Right atrium auricular region (tissue), 2 donors: ENCODE measurements at regions not wholly inside any gene's neighbourhood (a gene's known extent, or its start where the extent isn't known, plus 50 kb on each side); places are given as distances from the start of the nearest gene placed in this dataset.

Experiments used
- DNase-seq: peaks from one replicate; pipeline ENCODE4 v3.0.0-alpha.2; 2019; ENCODE audit warnings: low spot score
- H3K27ac ChIP-seq, 2 donors: fragments of 200-600 bp; sonication (generic); 1 replicate in 1 of 2; 2 replicates in 1 of 2; pipeline ENCODE4 v1.5.1; 2016 to 2019
- H3K27me3 ChIP-seq, 2 donors: fragments of 200-600 bp; sonication (generic); one replicate each; pipeline versions ENCODE4 v1.5.1 to v1.6.0; 2017 to 2019
- H3K36me3 ChIP-seq: fragments of 200-600 bp; sonication (generic); one replicate; pipeline ENCODE4 v1.5.1; 2016
- H3K4me1 ChIP-seq, 2 donors: fragments of 200-600 bp; sonication (generic); one replicate each; pipeline versions ENCODE4 v1.5.1 to v1.6.0; 2017 to 2019
- H3K4me3 ChIP-seq, 2 donors: fragments of 200-600 bp; sonication (generic); 1 replicate in 1 of 2; 2 replicates in 1 of 2; pipeline ENCODE4 v1.5.1; 2017 to 2019; ENCODE audit warnings: mild to moderate bottlenecking in 1 of 2, moderate library complexity in 1 of 2
- H3K9me3 ChIP-seq, 2 donors: fragments of 200-600 bp; sonication (generic); one replicate each; pipeline ENCODE4 v1.5.1; 2019
- TF ChIP-seq, protein P1 (sequence below), 2 donors: fragments of 200-600 bp; sonication (generic); IDR thresholded peaks; one replicate each; pipeline ENCODE4 v1.5.1; 2019; ENCODE audit warnings: antibody characterized with exemption in 2 of 2

GRCh38 chr20:40540166-40540565 lies 148.9 kb downstream of the MAFB start:
- H3K27me3 ChIP-seq: no peaks in the 10 kb centered on the region
- DNase-seq: no peak
- no peak overlapping the region for H3K4me3 ChIP-seq
- H3K27ac ChIP-seq: no peak overlapping the region
- no peaks in the 10 kb centered on the region for H3K9me3 ChIP-seq
- TF ChIP-seq, protein P1, sequence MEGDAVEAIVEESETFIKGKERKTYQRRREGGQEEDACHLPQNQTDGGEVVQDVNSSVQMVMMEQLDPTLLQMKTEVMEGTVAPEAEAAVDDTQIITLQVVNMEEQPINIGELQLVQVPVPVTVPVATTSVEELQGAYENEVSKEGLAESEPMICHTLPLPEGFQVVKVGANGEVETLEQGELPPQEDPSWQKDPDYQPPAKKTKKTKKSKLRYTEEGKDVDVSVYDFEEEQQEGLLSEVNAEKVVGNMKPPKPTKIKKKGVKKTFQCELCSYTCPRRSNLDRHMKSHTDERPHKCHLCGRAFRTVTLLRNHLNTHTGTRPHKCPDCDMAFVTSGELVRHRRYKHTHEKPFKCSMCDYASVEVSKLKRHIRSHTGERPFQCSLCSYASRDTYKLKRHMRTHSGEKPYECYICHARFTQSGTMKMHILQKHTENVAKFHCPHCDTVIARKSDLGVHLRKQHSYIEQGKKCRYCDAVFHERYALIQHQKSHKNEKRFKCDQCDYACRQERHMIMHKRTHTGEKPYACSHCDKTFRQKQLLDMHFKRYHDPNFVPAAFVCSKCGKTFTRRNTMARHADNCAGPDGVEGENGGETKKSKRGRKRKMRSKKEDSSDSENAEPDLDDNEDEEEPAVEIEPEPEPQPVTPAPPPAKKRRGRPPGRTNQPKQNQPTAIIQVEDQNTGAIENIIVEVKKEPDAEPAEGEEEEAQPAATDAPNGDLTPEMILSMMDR (IDR thresholded peaks at IDR 0.05): no peak
- no peaks in the 10 kb centered on the region for H3K36me3 ChIP-seq
- H3K4me1 ChIP-seq: no peaks in the 10 kb centered on the region

DNA sequence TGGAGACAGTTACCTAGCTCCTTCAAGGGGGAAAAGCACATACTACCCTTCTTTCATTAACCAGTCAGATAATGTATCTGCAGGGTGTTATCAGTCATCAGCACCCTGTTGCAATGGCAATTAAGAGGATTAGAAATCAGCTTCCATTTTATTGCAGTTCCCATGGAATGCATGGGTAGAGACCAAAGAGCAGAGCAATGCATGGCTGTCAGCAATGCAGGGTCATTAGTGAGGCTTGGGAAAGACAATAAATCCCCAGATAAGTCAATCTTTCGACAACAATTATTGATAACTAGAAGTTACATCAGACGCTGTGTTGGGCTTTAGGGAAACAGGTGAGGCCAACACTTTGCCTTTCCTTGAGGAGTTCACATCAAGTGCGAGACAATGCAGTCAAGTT lies 150.9 kb downstream of the MAFB start:
- H3K36me3 ChIP-seq: no peaks in the 10 kb centered on the region
- TF ChIP-seq, protein P1 (IDR thresholded peaks at IDR 0.05): no peak
- no peak overlapping the region for H3K4me3 ChIP-seq
- H3K27me3 ChIP-seq: no peaks in the 10 kb centered on the region
- H3K27ac ChIP-seq: no peak overlapping the region
- no peaks in the 10 kb centered on the region for H3K4me1 ChIP-seq
- no peak for DNase-seq
- H3K9me3 ChIP-seq: no peaks in the 10 kb centered on the region

- TF ChIP-seq, protein P1 (IDR thresholded peaks at IDR 0.05): no peak
Measured at GRCh38 chr20:40536808-40537207, 152.2 kb downstream of the MAFB start.

DNA sequence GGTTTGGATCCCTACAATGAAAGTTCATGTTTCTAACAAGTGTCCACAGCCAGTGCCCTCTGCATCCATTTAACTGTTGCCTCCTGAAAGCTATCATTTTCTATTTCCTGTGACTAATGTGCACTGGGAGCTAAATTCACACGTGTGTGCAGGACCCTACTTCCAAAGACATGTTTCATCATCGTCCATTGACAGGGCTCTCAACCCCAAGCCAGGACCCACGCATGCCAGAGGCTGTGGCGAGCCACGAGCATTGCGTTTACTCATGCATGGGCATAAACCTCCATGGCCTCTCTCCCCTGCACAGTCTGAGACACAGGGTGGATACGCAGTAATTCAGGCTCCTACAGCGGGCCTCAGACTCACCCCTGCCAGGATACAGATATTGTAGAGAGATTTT lies 153.2 kb downstream of the MAFB start:
- H3K36me3 ChIP-seq: no peaks in the 10 kb centered on the region
- H3K9me3 ChIP-seq: peaks cover 0 to 21% of the 10 kb centered on the region in 2 donors
- no peaks in the 10 kb centered on the region for H3K4me1 ChIP-seq
- DNase-seq: no peak
- TF ChIP-seq, protein P1 (IDR thresholded peaks at IDR 0.05): no peak
- no peak overlapping the region for H3K27ac ChIP-seq
- no peak overlapping the region for H3K4me3 ChIP-seq
- no peaks in the 10 kb centered on the region for H3K27me3 ChIP-seq

More at GRCh38 chr20:40536808-40537207, 152.2 kb downstream of the MAFB start:
- no peaks in the 10 kb centered on the region for H3K27me3 ChIP-seq
- no peak for DNase-seq
- no peak overlapping the region for H3K27ac ChIP-seq
- peaks cover 0 to 11% of the 10 kb centered on the region in 2 donors for H3K9me3 ChIP-seq
- H3K4me3 ChIP-seq: no peak overlapping the region
- no peaks in the 10 kb centered on the region for H3K4me1 ChIP-seq
- no peaks in the 10 kb centered on the region for H3K36me3 ChIP-seq

- Histone ChIP-seq H3K9me3 (peaks cover 0 to 21% of the 10 kb centered on the region in 2 donors), H3K36me3 (no peaks in the 10 kb centered on the region), H3K27ac (no peak overlapping the region), H3K4me1 (no peaks in the 10 kb centered on the region), H3K4me3 (no peak overlapping the region), H3K27me3 (no peaks in the 10 kb centered on the region)
- DNase-seq: no peak
- TF ChIP-seq, protein P1 (IDR thresholded peaks at IDR 0.05): no peak
Measured at GRCh38 chr20:40532103-40532502, 156.9 kb downstream of the MAFB start.

GRCh38 chr20:40525351-40525750 lies 163.7 kb downstream of the MAFB start:
- Histone ChIP-seq H3K4me1 (no peaks in the 10 kb centered on the region), H3K27ac (no peak overlapping the region), H3K36me3 (no peaks in the 10 kb centered on the region), H3K4me3 (no peak overlapping the region), H3K27me3 (no peaks in the 10 kb centered on the region), H3K9me3 (peaks cover 0 to 11% of the 10 kb centered on the region in 2 donors)
- DNase-seq: no peak
- TF ChIP-seq, protein P1 (IDR thresholded peaks at IDR 0.05): no peak
